Esophagus muscularis mucosa (tissue), 4 donors: ENCODE measurements at regions not wholly inside any gene's neighbourhood (a gene's known extent, or its start where the extent isn't known, plus 50 kb on each side); places are given as distances from the start of the nearest gene placed in this dataset.

ENCODE experiments used
- DNase-seq: peaks from one replicate; pipeline ENCODE4 v3.0.0-alpha.2; 2017; ENCODE audit errors: extremely low spot score
- H3K27ac ChIP-seq, 4 donors: fragments of 200-600 bp; sonication (generic); replicated peaks in 1 of 4; 1 replicate in 3 of 4; 2 replicates in 1 of 4; pipeline ENCODE4 v1.5.1; 2016 to 2019; ENCODE audit warnings: mild to moderate bottlenecking in 1 of 4
- H3K27me3 ChIP-seq, 4 donors: fragments of 200-600 bp; sonication (generic); one replicate each; pipeline versions ENCODE4 v1.5.1 to v1.6.0; 2016 to 2019
- H3K36me3 ChIP-seq, 4 donors: fragments of 200-600 bp; sonication (generic); one replicate each; pipeline ENCODE4 v1.5.1; 2016 to 2019
- H3K4me1 ChIP-seq, 4 donors: fragments of 200-600 bp; sonication (generic); one replicate each; pipeline ENCODE4 v1.5.1; 2016 to 2019
- H3K4me3 ChIP-seq, 4 donors: fragments of 200-600 bp; sonication (generic); 1 replicate in 2 of 4; 2 replicates in 2 of 4; pipeline ENCODE4 v1.5.1; 2016 to 2019; ENCODE audit warnings: mild to moderate bottlenecking in 4 of 4, moderate library complexity in 1 of 4
- H3K9me3 ChIP-seq, 4 donors: fragments of 200-600 bp; sonication (generic); 1 replicate in 3 of 4; 2 replicates in 1 of 4; pipeline ENCODE4 v1.5.1; 2016 to 2019
- EP300 ChIP-seq: sonication (generic); formaldehyde crosslinking; IDR thresholded peaks from one replicate; pipeline ENCODE4 v1.6.1; 2017; ENCODE audit warnings: antibody characterized with exemption
- POLR2A ChIP-seq: fragments of 450-650 bp; IDR thresholded peaks from one replicate; pipeline ENCODE4 v1.6.1; 2017; ENCODE audit warnings: antibody characterized with exemption, moderate library complexity, mild to moderate bottlenecking, low read depth
- POLR2AphosphoS5 ChIP-seq, 2 donors: sonication (generic); formaldehyde crosslinking; IDR thresholded peaks; one replicate each; pipeline ENCODE4 v1.6.1; 2017; ENCODE audit warnings: antibody characterized with exemption in 2 of 2
- WGBS: methylation state at CpG from one replicate; pipeline ENCODE4 v1.1.5; 2018; 5-methylcytosine and 5-hydroxymethylcytosine counted together
- intact Hi-C: fragments of 100-400 bp; cut with DNase I; formaldehyde crosslinking; loops from one replicate; pipeline ENCODE4 v1.15.1; 2023
- TF ChIP-seq, protein P1 (sequence below), 3 experiments: fragments of 200-600 bp in 2 of 3; fragments of 450-650 bp in 1 of 3; sonication (generic) in 2 of 3; IDR thresholded peaks; one replicate each; pipeline ENCODE4 v1.5.1; 2017 to 2019; ENCODE audit warnings: antibody characterized with exemption in 3 of 3, mild to moderate bottlenecking in 2 of 3, moderate library complexity in 1 of 3

DNA sequence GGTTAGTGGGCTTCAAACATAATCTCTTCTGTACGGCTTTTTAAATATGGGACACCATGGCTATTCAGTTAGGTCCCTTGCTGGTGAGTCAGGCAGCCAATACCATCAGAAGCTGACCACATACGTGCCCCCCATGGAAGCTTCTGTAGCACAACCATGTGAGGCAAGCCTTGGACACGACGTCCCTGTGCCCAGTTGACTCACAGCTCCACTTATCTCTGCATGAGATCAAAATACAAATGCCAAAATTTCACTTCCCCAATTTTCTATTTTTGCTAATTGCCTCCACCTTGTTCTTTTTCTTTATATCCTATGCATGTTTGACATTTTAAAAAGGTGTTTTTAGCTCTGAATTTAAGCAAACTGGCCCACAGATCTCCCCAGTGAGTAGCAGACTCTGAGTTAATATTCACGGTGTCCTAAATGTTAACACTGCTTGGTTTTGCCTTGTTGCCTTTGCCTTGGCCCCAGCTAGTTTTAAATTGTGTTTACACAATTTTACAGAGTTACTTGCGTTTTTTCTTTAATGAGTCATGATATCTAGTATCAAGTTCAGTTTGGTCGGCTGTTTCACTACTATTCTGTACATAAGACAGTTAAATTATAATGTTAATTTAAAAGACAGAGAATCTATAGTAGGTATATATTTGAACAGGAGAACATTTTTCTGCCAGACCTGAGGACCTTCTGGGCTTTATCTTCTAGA is 77.5 kb downstream of the CDCA7 start:
- WGBS, result 79% methylated on average over 7 of the region's 7 CpGs
- DNase-seq, result no peak
- TF ChIP-seq POLR2A (no peak), POLR2AphosphoS5 (IDR thresholded peaks at IDR 0.05) (no peak), EP300 (no peak)
- TF ChIP-seq, protein P1, sequence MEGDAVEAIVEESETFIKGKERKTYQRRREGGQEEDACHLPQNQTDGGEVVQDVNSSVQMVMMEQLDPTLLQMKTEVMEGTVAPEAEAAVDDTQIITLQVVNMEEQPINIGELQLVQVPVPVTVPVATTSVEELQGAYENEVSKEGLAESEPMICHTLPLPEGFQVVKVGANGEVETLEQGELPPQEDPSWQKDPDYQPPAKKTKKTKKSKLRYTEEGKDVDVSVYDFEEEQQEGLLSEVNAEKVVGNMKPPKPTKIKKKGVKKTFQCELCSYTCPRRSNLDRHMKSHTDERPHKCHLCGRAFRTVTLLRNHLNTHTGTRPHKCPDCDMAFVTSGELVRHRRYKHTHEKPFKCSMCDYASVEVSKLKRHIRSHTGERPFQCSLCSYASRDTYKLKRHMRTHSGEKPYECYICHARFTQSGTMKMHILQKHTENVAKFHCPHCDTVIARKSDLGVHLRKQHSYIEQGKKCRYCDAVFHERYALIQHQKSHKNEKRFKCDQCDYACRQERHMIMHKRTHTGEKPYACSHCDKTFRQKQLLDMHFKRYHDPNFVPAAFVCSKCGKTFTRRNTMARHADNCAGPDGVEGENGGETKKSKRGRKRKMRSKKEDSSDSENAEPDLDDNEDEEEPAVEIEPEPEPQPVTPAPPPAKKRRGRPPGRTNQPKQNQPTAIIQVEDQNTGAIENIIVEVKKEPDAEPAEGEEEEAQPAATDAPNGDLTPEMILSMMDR (IDR thresholded peaks at IDR 0.05), result no peak
- Histone ChIP-seq H3K9me3 (no peaks in the 10 kb centered on the region), H3K4me1 (peaks cover 0 to 20% (median 7%) of the 10 kb centered on the region in 4 donors), H3K36me3 (no peaks in the 10 kb centered on the region), H3K27me3 (peaks cover 0 to 16% (median 0%) of the 10 kb centered on the region in 4 donors), H3K4me3 (no peak overlapping the region), H3K27ac (no peak overlapping the region)
- intact Hi-C loops, result no loop called here

DNA sequence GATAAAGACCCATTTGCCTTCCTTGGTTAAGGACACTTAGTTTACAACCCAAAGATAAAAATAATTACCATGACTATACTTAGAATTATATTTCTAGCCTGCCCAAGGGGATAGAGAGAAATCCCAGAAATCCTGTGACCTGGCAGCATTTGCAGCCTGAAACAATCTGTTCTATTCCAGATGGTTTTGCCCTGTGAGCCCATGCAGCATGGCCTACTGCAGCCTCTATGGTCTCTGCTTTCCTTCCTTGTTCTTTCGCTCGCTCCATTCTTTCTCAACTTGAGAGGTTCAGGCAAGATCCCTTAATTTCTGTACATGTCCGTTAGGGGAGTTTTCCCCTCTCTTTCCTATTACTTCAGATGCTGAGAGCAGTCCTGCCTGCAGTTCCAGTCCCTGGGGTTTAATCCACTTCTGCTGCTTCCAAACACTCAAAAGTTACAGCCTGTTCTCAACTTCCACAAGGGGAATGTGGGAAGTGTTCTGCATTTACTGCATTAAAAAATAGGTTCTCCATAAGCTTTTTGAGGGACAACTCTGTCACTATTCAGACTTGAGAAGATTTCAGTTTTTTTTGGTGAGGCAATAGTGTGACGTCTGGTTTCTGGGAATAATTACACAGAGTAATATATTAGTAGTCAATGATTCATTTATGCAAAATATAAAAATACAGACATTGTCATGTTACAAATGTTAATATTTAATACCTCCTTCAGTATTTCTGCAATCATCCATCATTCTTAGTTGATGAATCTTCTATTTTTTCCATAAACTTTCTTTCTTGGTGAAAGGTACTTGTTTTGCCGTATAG is 80.3 kb downstream of the CDCA7 start:
- TF ChIP-seq POLR2AphosphoS5 (IDR thresholded peaks at IDR 0.05), result no peak
- no peak for TF ChIP-seq EP300
- TF ChIP-seq, protein P1 (IDR thresholded peaks at IDR 0.05), result no peak
- no peak for TF ChIP-seq POLR2A
- H3K27me3 ChIP-seq, result peaks cover 0 to 15% (median 0%) of the 10 kb centered on the region in 4 donors
- H3K4me3 ChIP-seq, result no peak overlapping the region
- no peaks in the 10 kb centered on the region for H3K9me3 ChIP-seq
- WGBS, result 89% methylated on average over 5 of the region's 5 CpGs
- intact Hi-C loops, result no loop called here
- H3K4me1 ChIP-seq, result peaks cover 0 to 9% (median 0%) of the 10 kb centered on the region in 4 donors
- DNase-seq, result no peak
- no peaks in the 10 kb centered on the region for H3K36me3 ChIP-seq
- H3K27ac ChIP-seq, result no peak overlapping the region

DNA sequence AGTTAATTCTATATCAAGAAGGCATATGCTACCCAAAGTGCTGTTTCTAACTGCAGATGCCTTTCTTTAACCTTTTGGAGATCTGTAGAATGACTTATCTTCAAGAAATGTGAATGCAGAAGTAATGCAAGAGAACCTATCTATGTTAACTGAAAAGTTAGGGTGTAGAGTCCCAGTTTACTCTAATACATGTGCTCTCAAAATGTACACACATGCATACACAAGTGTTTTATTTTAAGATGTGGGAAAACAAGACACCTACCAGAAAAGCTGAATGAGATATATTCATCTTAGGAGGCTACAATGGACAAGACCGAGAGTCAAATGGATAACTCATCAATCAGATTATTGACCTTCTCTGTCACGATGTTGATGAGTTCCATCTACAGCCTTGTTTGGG is 80.9 kb downstream of the CDCA7 start:
- H3K27ac ChIP-seq, result no peak overlapping the region
- H3K27me3 ChIP-seq, result peaks cover 0 to 10% (median 0%) of the 10 kb centered on the region in 4 donors
- TF ChIP-seq POLR2AphosphoS5 (IDR thresholded peaks at IDR 0.05) (no peak), EP300 (no peak), POLR2A (no peak)
- TF ChIP-seq, protein P1 (IDR thresholded peaks at IDR 0.05), result no peak
- DNase-seq, result no peak
- intact Hi-C loops, result no loop called here
- 81% methylated on average over 2 of the region's 2 CpGs for WGBS
- no peak overlapping the region for H3K4me3 ChIP-seq
- peaks cover 0 to 9% (median 0%) of the 10 kb centered on the region in 4 donors for H3K4me1 ChIP-seq
- H3K9me3 ChIP-seq, result no peaks in the 10 kb centered on the region
- no peaks in the 10 kb centered on the region for H3K36me3 ChIP-seq

DNA sequence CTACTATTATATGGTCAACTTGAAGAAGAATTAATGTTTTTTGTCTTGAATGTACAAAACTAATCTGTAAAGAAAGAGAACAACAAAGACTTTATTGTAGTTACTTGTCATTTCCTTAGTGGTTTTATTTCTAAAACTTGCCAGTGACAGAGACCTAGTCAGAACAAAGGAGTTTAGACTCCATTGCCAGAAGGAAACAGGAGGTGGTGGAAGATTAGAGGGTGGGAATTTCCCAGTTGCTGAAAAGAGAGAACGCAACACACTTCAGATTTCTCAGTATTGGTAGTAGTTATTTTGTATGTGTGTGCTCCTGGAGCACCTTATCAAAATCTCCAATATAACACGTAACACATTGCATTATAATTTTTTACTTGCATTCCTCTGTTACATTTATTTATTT is 81.4 kb downstream of the CDCA7 start:
- DNase-seq, result no peak
- WGBS, result 84% methylated on average over 2 of the region's 2 CpGs

More for the DNA sequence above, 81.4 kb downstream of the CDCA7 start:
- Histone ChIP-seq H3K36me3 (no peaks in the 10 kb centered on the region), H3K9me3 (no peaks in the 10 kb centered on the region), H3K4me3 (no peak overlapping the region), H3K27me3 (peaks cover 0 to 10% (median 0%) of the 10 kb centered on the region in 4 donors), H3K27ac (no peak overlapping the region), H3K4me1 (peaks cover 0 to 9% (median 2%) of the 10 kb centered on the region in 4 donors)
- TF ChIP-seq, protein P1 (IDR thresholded peaks at IDR 0.05), result no peak
- TF ChIP-seq POLR2A (no peak), POLR2AphosphoS5 (IDR thresholded peaks at IDR 0.05) (no peak), EP300 (no peak)
- intact Hi-C loops, result no loop called here
